Endothelial cell of umbilical vein (primary cell): ENCODE measurements at regions not wholly inside any gene's neighbourhood (a gene's known extent, or its start where the extent isn't known, plus 50 kb on each side); places are given as distances from the start of the nearest gene placed in this dataset.

Experiments
- BruUV-seq: library from RNA; stranded (reverse); fragments of 400-500 nt; replicated peaks from 2 replicates; lab custom pipeline; 2021; lab: Mats Ljungman, UMichigan
- CTCF ChIA-PET: fragments of 300-600, 350-600 bp; sonication (Branson Sonifier 250); formaldehyde crosslinking; loops from one replicate; lab custom pipeline; 2021; ENCODE audit warnings: antibody characterized with exemption, inconsistent platforms; lab: Charles Lee
- POLR2A ChIA-PET: fragments of 300-600, 350-600 bp; sonication (Branson Sonifier 250); formaldehyde crosslinking; loops from one replicate; lab custom pipeline; 2021; ENCODE audit warnings: antibody characterized with exemption, inconsistent platforms; lab: Charles Lee
- DNase-seq: peaks from one replicate; pipeline ENCODE4 v3.0.0-alpha.2; 2011; ENCODE audit warnings: low read depth, low spot score
- FAIRE-seq: peaks from 2 replicates; lab custom pipeline; 2011; peaks lifted over from hg19 to GRCh38; lab: Jason Lieb, UNC
- H2AFZ ChIP-seq: 2 replicates; pipeline ENCODE4 v1.6.0; 2012; ENCODE audit warnings: low read depth, low read length, control low read depth, inconsistent platforms
- H3K27ac ChIP-seq: 2 replicates; pipeline ENCODE4 v1.5.1; 2011; ENCODE audit warnings: low read depth, mild to moderate bottlenecking, control low read depth, low read length, moderate library complexity; ENCODE audit not compliant: insufficient read depth
- H3K27me3 ChIP-seq, 2 experiments: 2 replicates each; pipeline versions ENCODE4 v1.6.0 to v1.6.1; 2011; ENCODE audit warnings: low read length in 2 of 2, mixed read lengths in 1 of 2; ENCODE audit not compliant: control insufficient read depth in 2 of 2, insufficient read depth in 2 of 2
- H3K36me3 ChIP-seq, 2 experiments: 2 replicates in 1 of 2; 3 replicates in 1 of 2; pipeline ENCODE4 v1.5.1; 2011; ENCODE audit warnings: low read length in 2 of 2, mild to moderate bottlenecking in 1 of 2, moderate library complexity in 1 of 2; ENCODE audit not compliant: control insufficient read depth in 2 of 2, insufficient read depth in 2 of 2; ENCODE audit errors: extremely low read depth in 1 of 2
- H3K4me1 ChIP-seq: 3 replicates; pipeline ENCODE4 v1.5.1; 2011; ENCODE audit warnings: mild to moderate bottlenecking, low read length; ENCODE audit not compliant: control insufficient read depth, insufficient read depth; ENCODE audit errors: extremely low read depth
- H3K4me2 ChIP-seq: 2 replicates; pipeline ENCODE4 v1.6.1; 2011; ENCODE audit warnings: low read length, control low read depth, mixed read lengths; ENCODE audit not compliant: insufficient read depth
- H3K4me3 ChIP-seq, 3 experiments: fragments of 200-600 bp in 1 of 3; sonication (generic), shearing (Covaris generic) in 1 of 3; replicated peaks in 1 of 3; 2 replicates each; pipeline ENCODE4 v1.5.1; 2011 to 2016; ENCODE audit warnings: control low read depth in 3 of 3, low read length in 3 of 3, mild to moderate bottlenecking in 2 of 3, inconsistent platforms in 1 of 3, low read depth in 1 of 3, moderate library complexity in 1 of 3; ENCODE audit not compliant: insufficient read depth in 1 of 3
- H3K79me2 ChIP-seq: 2 replicates; pipeline ENCODE4 v1.6.0; 2012; ENCODE audit warnings: low read length, inconsistent platforms; ENCODE audit not compliant: control insufficient read depth, insufficient read depth
- H3K9ac ChIP-seq: replicated peaks from 2 replicates; pipeline ENCODE3; 2011; ENCODE audit warnings: low read length, control low read depth; ENCODE audit not compliant: insufficient read depth; ENCODE audit errors: extremely low read depth
- H3K9me1 ChIP-seq: replicated peaks from 3 replicates; pipeline ENCODE4 v1.6.0; 2011; ENCODE audit warnings: mild to moderate bottlenecking, low read length; ENCODE audit not compliant: control insufficient read depth, insufficient read depth; ENCODE audit errors: extremely low read depth
- H3K9me3 ChIP-seq: replicated peaks from 2 replicates; pipeline ENCODE4 v1.5.1; 2012; ENCODE audit warnings: low read length, inconsistent platforms; ENCODE audit not compliant: control insufficient read depth, insufficient read depth
- H4K20me1 ChIP-seq: replicated peaks from 2 replicates; pipeline ENCODE3; 2011; ENCODE audit warnings: mild to moderate bottlenecking, low read length; ENCODE audit not compliant: control insufficient read depth, insufficient read depth; ENCODE audit errors: extremely low read depth
- EZH2 ChIP-seq: IDR thresholded peaks from 2 replicates; pipeline ENCODE4 v1.6.1; 2012; ENCODE audit warnings: borderline replicate concordance, low read depth, mild to moderate bottlenecking, moderate library complexity, low read length, inconsistent platforms; ENCODE audit not compliant: severe bottlenecking
- FOS ChIP-seq: IDR thresholded peaks from 2 replicates; pipeline ENCODE4 v1.6.1; 2011; ENCODE audit warnings: mild to moderate bottlenecking, low read length, moderate library complexity, borderline replicate concordance; ENCODE audit not compliant: insufficient read depth
- GATA2 ChIP-seq: IDR thresholded peaks from 2 replicates; pipeline ENCODE4 v1.7.0; 2011; ENCODE audit warnings: low read depth, mild to moderate bottlenecking, moderate library complexity, mixed read lengths, low read length; ENCODE audit not compliant: insufficient read length, insufficient read depth
- JUN ChIP-seq: IDR thresholded peaks from 2 replicates; pipeline ENCODE4 v1.6.1; 2011; ENCODE audit warnings: borderline replicate concordance, low read depth; ENCODE audit not compliant: insufficient read length, insufficient read depth
- MYC ChIP-seq: IDR thresholded peaks from one replicate; pipeline ENCODE4 v1.6.1; 2011; ENCODE audit warnings: mild to moderate bottlenecking, low read depth, low read length
- POLR2A ChIP-seq: IDR thresholded peaks from 2 replicates; pipeline ENCODE4 v1.6.1; 2012; ENCODE audit warnings: low read depth, mild to moderate bottlenecking, control low read depth, low read length
- POLR2AphosphoS5 ChIP-seq: IDR thresholded peaks from 2 replicates; pipeline ENCODE4 v1.6.1; 2012; ENCODE audit warnings: low read depth, mild to moderate bottlenecking, control low read depth, low read length, moderate library complexity; ENCODE audit not compliant: insufficient read depth
- dilution Hi-C: fragments of 300-500 bp; cut with MboI; formaldehyde crosslinking; loops from one replicate; pipeline ENCODE4 v1.15.0; 2019; ENCODE audit warnings: low sequenced_read_pairs; ENCODE audit not compliant: extremely low pct_ligation_motif_present
- intact Hi-C: fragments of 100-400 bp; cut with micrococcal nuclease; formaldehyde crosslinking; loops from one replicate; pipeline ENCODE4 v1.10.0; 2022
- TF ChIP-seq, protein P1 (sequence below), 2 donors: IDR thresholded peaks; 1 replicate in 1 of 2; 2 replicates in 1 of 2; pipeline ENCODE4 v1.5.1; 2011; ENCODE audit warnings: low read length in 2 of 2, mild to moderate bottlenecking in 2 of 2, moderate library complexity in 2 of 2, control low read depth in 1 of 2, inconsistent platforms in 1 of 2, low read depth in 1 of 2; ENCODE audit not compliant: insufficient read depth in 1 of 2; ENCODE audit errors: extremely low read depth in 1 of 2
- TF ChIP-seq, protein P2 (sequence below): IDR thresholded peaks from 2 replicates; pipeline ENCODE4 v1.6.1; 2011; ENCODE audit not compliant: insufficient read depth, insufficient read length

DNA sequence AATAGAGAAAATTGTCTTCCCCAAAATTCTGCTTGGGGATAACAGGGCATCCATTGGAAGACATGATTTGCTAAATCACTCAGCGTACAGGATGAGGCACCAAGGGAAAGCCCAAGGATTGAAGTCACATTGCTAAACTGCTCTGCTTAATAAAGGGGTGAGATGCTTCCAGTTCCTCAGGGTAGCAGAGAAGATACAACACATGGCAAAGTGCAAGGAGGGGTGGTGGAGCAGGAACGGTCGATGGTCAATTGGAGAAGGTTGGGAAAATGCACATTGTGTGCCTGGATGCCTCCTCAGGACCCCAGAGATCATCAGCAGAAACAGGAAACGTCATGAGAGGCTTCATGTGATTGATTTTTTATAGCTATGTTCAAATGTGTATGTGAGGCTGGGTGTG, 116.3 kb upstream of the SOX1 start:
- no TSS peak for BruUV-seq
- DNase-seq (no peak), FAIRE-seq (no peak)
- CTCF ChIA-PET, result no interaction called here
- intact Hi-C loops (no loop called here), dilution Hi-C loops (no loop called here)
- H3K27ac ChIP-seq, result no peak overlapping the region
- POLR2A ChIA-PET, result no interaction called here
- H4K20me1 ChIP-seq, result no peaks in the 10 kb centered on the region
- no peaks in the 10 kb centered on the region for H3K9me1 ChIP-seq
- H3K4me3 ChIP-seq, result no peak overlapping the region
- no peaks in the 10 kb centered on the region for H3K36me3 ChIP-seq
- H3K4me2 ChIP-seq, result no peak overlapping the region
- no peaks in the 10 kb centered on the region for H3K27me3 ChIP-seq
- no peaks in the 10 kb centered on the region for H3K79me2 ChIP-seq
- H3K9me3 ChIP-seq, result peaks cover 9% of the 10 kb centered on the region
- no peak for TF ChIP-seq POLR2A
- TF ChIP-seq JUN, result no peak
- no peak for TF ChIP-seq EZH2
- no peak for TF ChIP-seq POLR2AphosphoS5
- no peak overlapping the region for H2AFZ ChIP-seq
- no peak overlapping the region for H3K9ac ChIP-seq
- no peaks in the 10 kb centered on the region for H3K4me1 ChIP-seq

DNA sequence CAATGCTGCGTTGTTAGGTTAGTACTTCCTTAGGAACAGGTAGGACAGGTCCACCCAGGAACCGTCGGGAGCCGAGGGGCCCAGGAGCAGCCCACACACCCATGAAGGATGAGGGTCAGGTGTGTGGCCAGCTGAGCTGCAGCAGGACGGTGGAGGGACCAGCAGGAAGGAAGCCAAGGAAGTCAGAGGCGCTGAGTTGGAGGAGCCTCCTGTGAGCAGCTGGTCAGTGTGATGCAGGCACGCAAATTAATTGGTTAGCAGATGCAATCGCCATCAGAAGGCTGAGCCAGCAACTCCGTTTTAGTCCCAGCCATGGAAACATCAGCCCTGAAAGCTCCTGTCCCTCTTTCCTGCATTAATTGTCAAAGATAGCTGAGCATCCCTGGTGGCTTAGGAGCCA, 114.9 kb upstream of the SOX1 start:
- no peak overlapping the region for H3K27ac ChIP-seq
- H3K4me3 ChIP-seq, result no peak overlapping the region
- BruUV-seq, result no TSS peak
- FAIRE-seq, result no peak
- no peaks in the 10 kb centered on the region for H3K36me3 ChIP-seq
- H3K9me1 ChIP-seq, result no peaks in the 10 kb centered on the region
- H3K79me2 ChIP-seq, result no peaks in the 10 kb centered on the region
- intact Hi-C loops (no loop called here), dilution Hi-C loops (no loop called here)
- H3K9me3 ChIP-seq, result peaks cover 13% of the 10 kb centered on the region
- DNase-seq, result no peak
- POLR2A ChIA-PET, result no interaction called here
- CTCF ChIA-PET, result no interaction called here
- no peaks in the 10 kb centered on the region for H4K20me1 ChIP-seq
- no peak overlapping the region for H3K9ac ChIP-seq
- no peak for TF ChIP-seq POLR2A
- no peak for TF ChIP-seq GATA2
- no peak for TF ChIP-seq EZH2
- TF ChIP-seq MYC, result no peak
- TF ChIP-seq, protein P1, sequence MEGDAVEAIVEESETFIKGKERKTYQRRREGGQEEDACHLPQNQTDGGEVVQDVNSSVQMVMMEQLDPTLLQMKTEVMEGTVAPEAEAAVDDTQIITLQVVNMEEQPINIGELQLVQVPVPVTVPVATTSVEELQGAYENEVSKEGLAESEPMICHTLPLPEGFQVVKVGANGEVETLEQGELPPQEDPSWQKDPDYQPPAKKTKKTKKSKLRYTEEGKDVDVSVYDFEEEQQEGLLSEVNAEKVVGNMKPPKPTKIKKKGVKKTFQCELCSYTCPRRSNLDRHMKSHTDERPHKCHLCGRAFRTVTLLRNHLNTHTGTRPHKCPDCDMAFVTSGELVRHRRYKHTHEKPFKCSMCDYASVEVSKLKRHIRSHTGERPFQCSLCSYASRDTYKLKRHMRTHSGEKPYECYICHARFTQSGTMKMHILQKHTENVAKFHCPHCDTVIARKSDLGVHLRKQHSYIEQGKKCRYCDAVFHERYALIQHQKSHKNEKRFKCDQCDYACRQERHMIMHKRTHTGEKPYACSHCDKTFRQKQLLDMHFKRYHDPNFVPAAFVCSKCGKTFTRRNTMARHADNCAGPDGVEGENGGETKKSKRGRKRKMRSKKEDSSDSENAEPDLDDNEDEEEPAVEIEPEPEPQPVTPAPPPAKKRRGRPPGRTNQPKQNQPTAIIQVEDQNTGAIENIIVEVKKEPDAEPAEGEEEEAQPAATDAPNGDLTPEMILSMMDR (IDR thresholded peaks at IDR 0.05; ENCODE audit: extremely low read depth in 1 of 2, insufficient read depth in 1 of 2, low read depth in 1 of 2, low read length in 2 of 2), result no peak
- no peak for TF ChIP-seq FOS
- TF ChIP-seq, protein P2, sequence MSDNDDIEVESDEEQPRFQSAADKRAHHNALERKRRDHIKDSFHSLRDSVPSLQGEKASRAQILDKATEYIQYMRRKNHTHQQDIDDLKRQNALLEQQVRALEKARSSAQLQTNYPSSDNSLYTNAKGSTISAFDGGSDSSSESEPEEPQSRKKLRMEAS, result no peak
- no peak for TF ChIP-seq POLR2AphosphoS5
- TF ChIP-seq JUN, result no peak
- H3K27me3 ChIP-seq, result no peaks in the 10 kb centered on the region
- H3K4me2 ChIP-seq, result no peak overlapping the region
- no peaks in the 10 kb centered on the region for H3K4me1 ChIP-seq
- no peak overlapping the region for H2AFZ ChIP-seq
